Left ventricle myocardium inferior (tissue), 1 donor: ENCODE measurements at regions not wholly inside any gene's neighbourhood (a gene's known extent, or its start where the extent isn't known, plus 50 kb on each side); places are given as distances from the start of the nearest gene placed in this dataset.

Experiments
- DNase-seq: peaks from one replicate; pipeline ENCODE4 v3.0.0-alpha.2; 2020
- H3K27ac ChIP-seq: fragments of 200-600 bp; replicated peaks from 2 replicates; pipeline ENCODE4 v1.8.0; 2021
- H3K27me3 ChIP-seq: fragments of 200-600 bp; 2 replicates; pipeline ENCODE4 v1.8.0; 2021; ENCODE audit warnings: low read depth
- H3K36me3 ChIP-seq: fragments of 200-600 bp; 2 replicates; pipeline ENCODE4 v1.8.0; 2021
- H3K4me1 ChIP-seq: fragments of 200-600 bp; 2 replicates; pipeline ENCODE4 v1.8.0; 2021
- H3K4me3 ChIP-seq: fragments of 200-600 bp; 2 replicates; pipeline ENCODE4 v1.8.0; 2021; ENCODE audit warnings: mild to moderate bottlenecking, moderate library complexity
- H3K9me3 ChIP-seq: fragments of 200-600 bp; replicated peaks from 2 replicates; pipeline ENCODE4 v1.8.0; 2021
- CTCF ChIP-seq: fragments of 200-600 bp; IDR thresholded peaks from 2 replicates; pipeline ENCODE4 v1.8.0; 2021; ENCODE audit warnings: antibody characterized with exemption, mild to moderate bottlenecking, borderline replicate concordance
- intact Hi-C: fragments of 100-400 bp; cut with micrococcal nuclease; formaldehyde crosslinking; loops from one replicate; pipeline ENCODE4 v1.11.0; 2022
- donor health status: DM: no; HTN: yes; CAD: no; lungs with severe emphysema.

DNA sequence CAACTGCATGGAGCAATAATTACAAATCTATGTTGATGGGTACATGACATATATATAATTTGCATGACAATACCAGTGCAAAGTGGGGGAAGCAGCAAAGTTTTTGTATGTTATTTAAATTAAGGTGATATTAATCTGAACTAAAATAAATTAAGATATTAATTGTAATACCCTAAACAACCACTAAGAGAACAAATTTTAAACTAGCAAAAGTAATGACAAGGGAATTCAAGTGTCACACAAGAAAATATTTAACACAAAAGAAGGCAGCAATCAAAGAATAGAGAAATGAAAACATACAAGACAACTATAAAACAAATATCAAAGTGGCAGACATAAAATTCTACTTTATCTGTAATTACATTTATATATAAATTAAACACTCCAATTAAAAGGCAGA lies 2003.4 kb downstream of the MAT2B start:
- intact Hi-C loops: no loop called here
- DNase-seq: no peak
- no peaks in the 10 kb centered on the region for H3K36me3 ChIP-seq
- no peak overlapping the region for H3K27ac ChIP-seq
- peaks cover 40% of the 10 kb centered on the region for H3K9me3 ChIP-seq
- no peaks in the 10 kb centered on the region for H3K4me1 ChIP-seq
- H3K4me3 ChIP-seq: no peak overlapping the region
- H3K27me3 ChIP-seq: no peaks in the 10 kb centered on the region
- TF ChIP-seq CTCF: no peak

- Histone ChIP-seq H3K27me3 (no peaks in the 10 kb centered on the region), H3K9me3 (peaks cover 11% of the 10 kb centered on the region), H3K36me3 (no peaks in the 10 kb centered on the region), H3K4me1 (no peaks in the 10 kb centered on the region), H3K4me3 (no peak overlapping the region), H3K27ac (no peak overlapping the region)
- DNase-seq: no peak
- intact Hi-C loops: no loop called here
- TF ChIP-seq CTCF: no peak
These were observed 2016.6 kb downstream of the MAT2B start for GRCh38 chr5:165521816-165522610.

DNA sequence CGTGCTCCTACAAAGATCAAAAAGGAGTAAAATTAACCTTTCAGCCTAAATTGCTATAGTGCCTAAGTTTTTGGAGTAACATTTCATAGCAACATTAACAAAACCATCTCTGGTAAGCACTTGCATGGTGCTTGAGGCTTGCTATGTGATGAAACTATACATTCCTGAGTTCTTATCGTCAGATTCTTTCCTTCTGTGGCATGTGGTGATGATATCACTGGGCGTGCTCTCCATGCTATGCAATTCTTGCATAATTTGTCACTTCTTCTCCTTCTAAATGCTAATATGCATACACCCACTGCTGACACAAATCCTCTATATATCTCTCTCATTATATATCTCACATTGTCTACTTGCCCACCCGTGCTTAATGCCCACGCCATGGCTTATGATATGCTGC lies 2019.9 kb downstream of the MAT2B start:
- Histone ChIP-seq H3K36me3 (no peaks in the 10 kb centered on the region), H3K27ac (no peak overlapping the region), H3K4me1 (no peaks in the 10 kb centered on the region), H3K9me3 (peaks cover 35% of the 10 kb centered on the region), H3K27me3 (no peaks in the 10 kb centered on the region), H3K4me3 (no peak overlapping the region)
- DNase-seq: no peak
- no peak for TF ChIP-seq CTCF
- intact Hi-C loops: no loop called here

DNA sequence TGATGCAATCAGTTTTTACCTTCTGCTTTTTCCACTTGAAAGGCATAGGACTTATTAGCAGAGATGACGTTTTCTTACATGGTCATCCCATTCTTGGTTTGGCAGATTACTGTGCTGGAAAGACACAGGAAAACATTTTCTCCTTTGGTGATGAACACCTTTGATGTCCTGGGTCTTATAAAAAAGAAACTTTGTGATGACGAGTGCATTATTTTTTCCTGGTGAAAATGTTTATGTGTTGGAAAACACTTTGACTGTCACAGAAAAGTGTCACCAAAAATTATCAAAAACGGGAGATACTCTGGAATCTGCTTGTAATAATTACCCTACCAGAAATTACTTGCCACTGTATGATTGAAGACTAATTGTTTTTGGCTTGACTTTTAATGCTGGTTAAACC lies 2020.9 kb downstream of the MAT2B start:
- Histone ChIP-seq H3K27ac (no peak overlapping the region), H3K9me3 (peaks cover 35% of the 10 kb centered on the region), H3K27me3 (no peaks in the 10 kb centered on the region), H3K4me3 (no peak overlapping the region), H3K36me3 (no peaks in the 10 kb centered on the region), H3K4me1 (no peaks in the 10 kb centered on the region)
- no peak for DNase-seq
- intact Hi-C loops: no loop called here
- TF ChIP-seq CTCF: no peak

GRCh38 chr5:165527577-165527976 lies 2022.2 kb downstream of the MAT2B start:
- no peak for DNase-seq
- Histone ChIP-seq H3K27ac (no peak overlapping the region), H3K27me3 (no peaks in the 10 kb centered on the region), H3K9me3 (peaks cover 35% of the 10 kb centered on the region), H3K36me3 (no peaks in the 10 kb centered on the region), H3K4me3 (no peak overlapping the region), H3K4me1 (no peaks in the 10 kb centered on the region)
- no peak for TF ChIP-seq CTCF
- intact Hi-C loops: no loop called here
